Esophagus squamous epithelium (tissue), 5 donors: ENCODE measurements at regions not wholly inside any gene's neighbourhood (a gene's known extent, or its start where the extent isn't known, plus 50 kb on each side); places are given as distances from the start of the nearest gene placed in this dataset.

Experiments used
- DNase-seq: peaks from one replicate; lab custom pipeline; 2025; lab: John Stamatoyannopoulos, UW
- H3K27ac ChIP-seq, 4 donors: fragments of 200-600 bp; sonication (generic); one replicate each; pipeline ENCODE4 v1.5.1; 2016 to 2019; ENCODE audit warnings: mild to moderate bottlenecking in 1 of 4
- H3K27me3 ChIP-seq, 4 donors: fragments of 200-600 bp; sonication (generic); 1 replicate in 3 of 4; 2 replicates in 1 of 4; pipeline versions ENCODE4 v1.5.1 to v1.6.0; 2017 to 2021; ENCODE audit warnings: antibody characterized with exemption in 1 of 4
- H3K36me3 ChIP-seq, 3 donors: fragments of 200-600 bp; sonication (generic); one replicate each; pipeline ENCODE4 v1.5.1; 2016 to 2019
- H3K4me1 ChIP-seq, 3 donors: fragments of 200-600 bp; sonication (generic); one replicate each; pipeline ENCODE4 v1.5.1; 2017 to 2019
- H3K4me3 ChIP-seq, 4 donors: fragments of 200-600 bp; sonication (generic); 1 replicate in 3 of 4; 2 replicates in 1 of 4; pipeline ENCODE4 v1.5.1; 2016 to 2019; ENCODE audit warnings: mild to moderate bottlenecking in 2 of 4, moderate library complexity in 1 of 4
- H3K9me3 ChIP-seq, 3 donors: fragments of 200-600 bp; sonication (generic); one replicate each; pipeline ENCODE4 v1.5.1; 2016 to 2019
- POLR2A ChIP-seq, 4 donors: fragments of 450-650 bp; IDR thresholded peaks; one replicate each; pipeline ENCODE4 v1.6.1; 2017; ENCODE audit warnings: antibody characterized with exemption in 4 of 4, mild to moderate bottlenecking in 4 of 4, moderate library complexity in 3 of 4
- WGBS, 2 donors: methylation state at CpG; one replicate each; pipeline ENCODE4 v1.1.5; 2018; 5-methylcytosine and 5-hydroxymethylcytosine counted together
- intact Hi-C: fragments of 100-400 bp; cut with DNase I; formaldehyde crosslinking; loops from one replicate; pipeline ENCODE4 v1.15.0; 2022
- TF ChIP-seq, protein P1 (sequence below), 6 experiments: fragments of 450-650 bp in 4 of 6; fragments of 200-600 bp in 2 of 6; sonication (generic) in 2 of 6; IDR thresholded peaks; one replicate each; pipeline ENCODE4 v1.5.1; 2016 to 2019; ENCODE audit warnings: antibody characterized with exemption in 6 of 6, mild to moderate bottlenecking in 4 of 6, moderate library complexity in 4 of 6
- donor health status: DM: yes; HTN: yes; CAD: no.

DNA sequence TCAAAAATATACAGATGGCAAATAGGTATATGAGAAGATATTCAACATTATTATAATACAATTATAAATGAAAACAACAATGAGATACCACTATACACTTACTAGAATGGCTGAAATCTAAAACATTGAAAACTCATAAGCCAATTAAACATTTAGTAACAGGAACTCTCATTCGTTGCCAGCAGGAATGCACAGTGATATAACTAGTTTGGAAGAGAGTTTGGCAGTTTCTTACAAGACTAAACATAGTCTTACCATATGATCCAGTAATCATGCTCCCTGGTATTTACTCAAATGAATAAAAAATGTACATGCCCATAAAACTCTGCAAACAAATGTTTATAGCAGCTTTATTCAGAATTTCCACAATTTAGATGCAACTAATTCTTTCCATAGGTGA, 476.2 kb upstream of the COBL start:
- no peak for DNase-seq
- Histone ChIP-seq H3K36me3 (no peaks in the 10 kb centered on the region), H3K27ac (no peak overlapping the region), H3K4me1 (no peaks in the 10 kb centered on the region), H3K27me3 (no peaks in the 10 kb centered on the region), H3K9me3 (no peaks in the 10 kb centered on the region), H3K4me3 (no peak overlapping the region)
- intact Hi-C loops = no loop called here
- TF ChIP-seq, protein P1, sequence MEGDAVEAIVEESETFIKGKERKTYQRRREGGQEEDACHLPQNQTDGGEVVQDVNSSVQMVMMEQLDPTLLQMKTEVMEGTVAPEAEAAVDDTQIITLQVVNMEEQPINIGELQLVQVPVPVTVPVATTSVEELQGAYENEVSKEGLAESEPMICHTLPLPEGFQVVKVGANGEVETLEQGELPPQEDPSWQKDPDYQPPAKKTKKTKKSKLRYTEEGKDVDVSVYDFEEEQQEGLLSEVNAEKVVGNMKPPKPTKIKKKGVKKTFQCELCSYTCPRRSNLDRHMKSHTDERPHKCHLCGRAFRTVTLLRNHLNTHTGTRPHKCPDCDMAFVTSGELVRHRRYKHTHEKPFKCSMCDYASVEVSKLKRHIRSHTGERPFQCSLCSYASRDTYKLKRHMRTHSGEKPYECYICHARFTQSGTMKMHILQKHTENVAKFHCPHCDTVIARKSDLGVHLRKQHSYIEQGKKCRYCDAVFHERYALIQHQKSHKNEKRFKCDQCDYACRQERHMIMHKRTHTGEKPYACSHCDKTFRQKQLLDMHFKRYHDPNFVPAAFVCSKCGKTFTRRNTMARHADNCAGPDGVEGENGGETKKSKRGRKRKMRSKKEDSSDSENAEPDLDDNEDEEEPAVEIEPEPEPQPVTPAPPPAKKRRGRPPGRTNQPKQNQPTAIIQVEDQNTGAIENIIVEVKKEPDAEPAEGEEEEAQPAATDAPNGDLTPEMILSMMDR (IDR thresholded peaks at IDR 0.05) = no peak
- TF ChIP-seq POLR2A (IDR thresholded peaks at IDR 0.05) = no peak
- 22 to 50% methylated on average over 1 of the region's 1 CpG for WGBS, 2 donors

DNA sequence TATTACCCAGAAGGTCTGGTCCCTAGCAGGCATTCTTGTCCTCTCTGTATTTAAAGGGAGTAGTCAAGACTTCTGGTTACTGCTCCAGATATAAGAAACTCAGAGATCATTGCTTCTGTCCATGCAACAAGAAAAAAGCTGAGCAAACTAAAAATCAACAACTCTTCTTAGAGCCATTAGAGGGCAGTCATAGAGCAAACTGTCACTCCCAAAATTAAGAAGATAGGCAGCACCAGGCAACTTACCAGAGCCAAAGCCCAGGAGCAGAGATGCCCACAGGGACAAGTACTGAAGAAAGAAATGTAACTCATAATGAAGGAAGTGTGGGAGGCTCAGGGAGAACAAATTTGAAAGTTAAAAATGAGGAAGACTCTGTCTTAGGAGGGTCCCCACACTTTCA, 472.9 kb upstream of the COBL start:
- intact Hi-C loops = no loop called here
- no peak for TF ChIP-seq POLR2A (IDR thresholded peaks at IDR 0.05)
- TF ChIP-seq, protein P1 (IDR thresholded peaks at IDR 0.05) = no peak
- Histone ChIP-seq H3K27me3 (no peaks in the 10 kb centered on the region), H3K4me3 (no peak overlapping the region), H3K27ac (no peak overlapping the region), H3K36me3 (no peaks in the 10 kb centered on the region), H3K9me3 (no peaks in the 10 kb centered on the region), H3K4me1 (no peaks in the 10 kb centered on the region)
- DNase-seq = no peak

DNA sequence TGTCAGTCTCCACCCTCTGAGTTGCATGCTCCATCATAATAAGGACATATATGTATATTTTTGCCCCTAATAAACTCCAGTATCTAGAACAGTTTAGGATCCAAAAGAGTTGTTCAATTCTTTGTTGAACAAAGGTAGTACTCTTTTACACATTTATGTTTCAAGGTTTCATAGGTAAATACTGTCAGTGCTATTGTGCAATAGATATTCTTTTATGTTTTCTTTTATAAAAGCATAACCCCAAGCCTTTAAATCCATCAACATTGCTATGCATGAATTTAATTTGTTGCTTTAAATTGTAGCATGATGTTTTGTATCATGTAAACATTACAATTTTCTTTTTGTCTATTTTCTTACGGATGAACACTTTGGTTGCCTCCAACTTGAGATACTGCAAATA, 469.7 kb upstream of the COBL start:
- no peaks in the 10 kb centered on the region for H3K9me3 ChIP-seq
- no peaks in the 10 kb centered on the region for H3K27me3 ChIP-seq
- H3K4me3 ChIP-seq = no peak overlapping the region
- no peaks in the 10 kb centered on the region for H3K36me3 ChIP-seq
- H3K27ac ChIP-seq = no peak overlapping the region
- no peaks in the 10 kb centered on the region for H3K4me1 ChIP-seq
- TF ChIP-seq POLR2A (IDR thresholded peaks at IDR 0.05) = no peak
- TF ChIP-seq, protein P1 (IDR thresholded peaks at IDR 0.05) = no peak
- DNase-seq = no peak
- WGBS, 2 donors = 83 to 89% methylated on average over 1 of the region's 1 CpG
- intact Hi-C loops = no loop called here

DNA sequence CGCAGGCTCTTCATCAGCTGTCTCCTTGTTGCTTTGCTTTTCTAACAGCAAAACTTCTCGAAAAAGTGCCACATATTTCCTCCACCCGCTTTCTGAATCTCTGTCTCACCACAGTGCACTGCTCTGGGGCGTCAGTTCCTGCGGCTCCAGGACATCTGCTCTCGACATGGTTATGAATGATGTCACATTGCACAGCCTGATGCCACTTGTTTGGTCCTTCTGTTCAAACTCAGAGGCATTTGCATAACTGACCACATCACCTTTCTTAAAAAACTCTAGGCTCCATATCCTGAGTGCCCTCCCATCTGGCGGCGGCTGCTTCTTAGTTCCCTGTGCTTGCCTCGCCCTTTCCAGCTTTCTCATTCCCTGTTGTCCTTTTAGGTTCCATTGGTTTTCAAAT, 469.3 kb upstream of the COBL start:
- WGBS, 2 donors = 80 to 82% methylated on average over 9 of the region's 9 CpGs
- no peaks in the 10 kb centered on the region for H3K27me3 ChIP-seq
- H3K4me3 ChIP-seq = no peak overlapping the region
- intact Hi-C loops = no loop called here
- no peaks in the 10 kb centered on the region for H3K36me3 ChIP-seq
- TF ChIP-seq POLR2A (IDR thresholded peaks at IDR 0.05) = no peak
- TF ChIP-seq, protein P1 (IDR thresholded peaks at IDR 0.05) = no peak
- H3K27ac ChIP-seq = no peak overlapping the region
- no peak for DNase-seq
- no peaks in the 10 kb centered on the region for H3K9me3 ChIP-seq
- no peaks in the 10 kb centered on the region for H3K4me1 ChIP-seq

DNA sequence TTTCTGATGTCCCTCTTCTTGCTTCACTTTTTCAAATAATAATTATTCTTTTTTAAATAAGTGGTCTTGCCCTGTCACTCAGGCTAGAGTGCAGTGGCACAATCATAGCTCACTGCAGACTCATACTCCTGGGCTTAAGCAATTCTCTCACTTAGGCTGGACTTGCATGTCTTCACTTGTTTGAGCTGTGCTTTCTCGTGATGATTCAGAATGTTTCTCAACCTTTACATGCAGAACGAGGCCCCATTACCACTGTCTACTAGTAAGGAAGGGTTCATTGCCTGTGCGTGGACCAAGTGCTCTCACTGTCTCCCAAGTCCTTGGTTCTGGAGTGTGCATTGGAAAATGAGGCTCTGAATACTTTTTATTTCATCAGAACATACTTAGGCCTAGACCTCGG, 468.6 kb upstream of the COBL start:
- Histone ChIP-seq H3K27me3 (no peaks in the 10 kb centered on the region), H3K4me1 (no peaks in the 10 kb centered on the region), H3K4me3 (no peak overlapping the region), H3K27ac (no peak overlapping the region), H3K36me3 (no peaks in the 10 kb centered on the region), H3K9me3 (no peaks in the 10 kb centered on the region)
- WGBS, 2 donors = 38 to 78% methylated on average over 4 of the region's 4 CpGs
- TF ChIP-seq POLR2A (IDR thresholded peaks at IDR 0.05) = no peak
- TF ChIP-seq, protein P1 (IDR thresholded peaks at IDR 0.05) = no peak
- DNase-seq = no peak
- intact Hi-C loops = no loop called here
